ENCODE measurements at regions not wholly inside any gene's neighbourhood (a gene's known extent, or its start where the extent isn't known, plus 50 kb on each side); places are given as distances from the start of the nearest gene placed in this dataset.

DNA sequence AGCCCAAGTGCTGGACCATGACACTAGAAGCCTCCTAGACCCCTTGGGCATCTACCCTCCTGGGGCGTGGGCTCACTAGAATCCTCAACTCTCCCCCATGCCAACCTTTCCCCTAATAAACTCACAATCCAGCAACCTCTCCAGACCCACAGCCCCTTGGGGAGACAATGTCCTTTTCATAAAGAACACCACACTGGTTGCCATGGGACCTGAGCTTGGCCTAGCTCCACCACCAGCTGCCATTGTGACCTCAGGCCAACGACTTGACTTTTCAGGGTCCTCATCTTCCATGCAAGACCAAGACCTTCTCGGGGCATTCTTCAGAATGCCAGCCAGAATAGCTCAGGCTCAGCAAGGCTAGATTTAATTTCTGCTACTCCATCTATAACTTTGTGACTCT is 128.1 kb upstream of the NPAS2 start:
- intact Hi-C loops (cut with DNase I; ENCODE audit: low total_unique reads) = no loop called here
- H3K4me3 ChIP-seq = no peak overlapping the region
- TF ChIP-seq, protein P1, sequence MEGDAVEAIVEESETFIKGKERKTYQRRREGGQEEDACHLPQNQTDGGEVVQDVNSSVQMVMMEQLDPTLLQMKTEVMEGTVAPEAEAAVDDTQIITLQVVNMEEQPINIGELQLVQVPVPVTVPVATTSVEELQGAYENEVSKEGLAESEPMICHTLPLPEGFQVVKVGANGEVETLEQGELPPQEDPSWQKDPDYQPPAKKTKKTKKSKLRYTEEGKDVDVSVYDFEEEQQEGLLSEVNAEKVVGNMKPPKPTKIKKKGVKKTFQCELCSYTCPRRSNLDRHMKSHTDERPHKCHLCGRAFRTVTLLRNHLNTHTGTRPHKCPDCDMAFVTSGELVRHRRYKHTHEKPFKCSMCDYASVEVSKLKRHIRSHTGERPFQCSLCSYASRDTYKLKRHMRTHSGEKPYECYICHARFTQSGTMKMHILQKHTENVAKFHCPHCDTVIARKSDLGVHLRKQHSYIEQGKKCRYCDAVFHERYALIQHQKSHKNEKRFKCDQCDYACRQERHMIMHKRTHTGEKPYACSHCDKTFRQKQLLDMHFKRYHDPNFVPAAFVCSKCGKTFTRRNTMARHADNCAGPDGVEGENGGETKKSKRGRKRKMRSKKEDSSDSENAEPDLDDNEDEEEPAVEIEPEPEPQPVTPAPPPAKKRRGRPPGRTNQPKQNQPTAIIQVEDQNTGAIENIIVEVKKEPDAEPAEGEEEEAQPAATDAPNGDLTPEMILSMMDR (IDR thresholded peaks at IDR 0.05) = no peak
- H3K27me3 ChIP-seq = no peaks in the 10 kb centered on the region
- H3K36me3 ChIP-seq = no peaks in the 10 kb centered on the region
- H3K9me3 ChIP-seq = peaks cover 0 to 19% (median 9%) of the 10 kb centered on the region in 3 donors
- no peak overlapping the region for H3K27ac ChIP-seq
- H3K4me1 ChIP-seq = no peaks in the 10 kb centered on the region
- no peak for DNase-seq

DNA sequence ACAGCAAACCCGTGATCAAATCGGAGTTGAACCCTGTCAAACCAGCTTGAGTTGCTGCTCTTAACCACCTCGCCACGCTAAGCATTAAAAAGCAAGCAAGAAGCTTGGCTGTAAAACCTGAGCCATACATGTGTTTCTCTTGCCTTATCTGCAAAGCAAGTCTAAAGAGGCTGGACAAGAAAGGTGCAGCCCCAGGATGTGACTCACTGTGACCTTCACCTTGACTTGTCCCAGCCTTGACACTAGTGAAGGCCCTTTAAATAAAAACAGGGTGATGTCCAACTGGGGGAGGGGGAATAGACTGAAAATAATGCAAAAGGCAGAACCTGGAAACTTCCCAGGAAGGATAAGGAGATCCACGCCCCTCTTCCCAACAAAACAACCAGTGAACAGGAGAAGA is 127.6 kb upstream of the NPAS2 start:
- H3K27me3 ChIP-seq = no peaks in the 10 kb centered on the region
- H3K9me3 ChIP-seq = peaks cover 0 to 22% (median 9%) of the 10 kb centered on the region in 3 donors
- intact Hi-C loops (cut with DNase I; ENCODE audit: low total_unique reads) = no loop called here
- DNase-seq = no peak
- H3K36me3 ChIP-seq = no peaks in the 10 kb centered on the region
- no peak overlapping the region for H3K4me3 ChIP-seq
- H3K4me1 ChIP-seq = no peaks in the 10 kb centered on the region
- TF ChIP-seq, protein P1 (IDR thresholded peaks at IDR 0.05) = no peak
- H3K27ac ChIP-seq = no peak overlapping the region

DNA sequence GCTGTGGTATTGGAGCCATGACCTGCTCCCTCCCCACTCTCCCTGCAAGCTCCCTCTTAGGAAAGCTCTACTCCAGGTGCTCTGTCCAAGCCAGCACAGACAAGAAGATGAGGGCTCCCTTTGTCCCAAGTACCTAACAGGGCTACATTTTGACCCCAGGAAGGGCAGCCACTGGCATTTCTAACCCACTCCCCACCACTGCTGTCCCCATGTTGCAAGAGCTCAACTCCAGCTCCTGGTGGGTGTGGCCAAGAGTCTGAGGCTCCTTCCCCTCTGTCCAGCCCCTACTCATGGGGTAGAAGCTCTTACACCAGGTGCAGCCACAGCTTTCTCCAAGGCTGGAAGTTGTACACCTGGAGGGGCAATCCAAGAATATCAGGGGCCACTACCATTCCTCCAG is 127.0 kb upstream of the NPAS2 start:
- Histone ChIP-seq H3K4me1 (no peaks in the 10 kb centered on the region), H3K27ac (no peak overlapping the region), H3K4me3 (no peak overlapping the region), H3K9me3 (peaks cover 0 to 22% (median 9%) of the 10 kb centered on the region in 3 donors), H3K27me3 (no peaks in the 10 kb centered on the region), H3K36me3 (no peaks in the 10 kb centered on the region)
- intact Hi-C loops (cut with DNase I; ENCODE audit: low total_unique reads) = no loop called here
- DNase-seq = no peak
- TF ChIP-seq, protein P1 (IDR thresholded peaks at IDR 0.05) = no peak

DNA sequence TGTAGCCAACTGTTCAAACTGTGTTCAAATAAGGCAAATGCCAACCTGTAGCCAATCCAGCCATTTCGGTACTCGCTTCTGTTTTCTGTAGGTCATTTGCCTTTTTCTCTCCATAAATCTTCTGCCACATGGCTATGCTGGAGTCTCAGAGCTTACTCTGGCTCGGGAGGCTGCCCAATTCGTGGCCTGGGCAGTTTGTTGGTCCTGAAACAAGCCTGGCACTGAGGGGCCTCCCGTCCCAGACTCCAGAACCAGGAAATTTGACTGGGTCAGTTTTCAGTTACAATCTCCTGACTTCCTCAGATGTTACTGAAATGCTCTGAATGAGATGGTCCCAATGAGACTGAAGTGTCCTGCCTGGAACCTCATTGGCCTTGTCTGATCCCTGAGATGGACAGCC is 120.8 kb upstream of the NPAS2 start:
- TF ChIP-seq, protein P1 (IDR thresholded peaks at IDR 0.05) = no peak
- intact Hi-C loops (cut with DNase I; ENCODE audit: low total_unique reads) = no loop called here
- no peaks in the 10 kb centered on the region for H3K27me3 ChIP-seq
- H3K36me3 ChIP-seq = no peaks in the 10 kb centered on the region
- no peaks in the 10 kb centered on the region for H3K4me1 ChIP-seq
- no peak for DNase-seq
- no peak overlapping the region for H3K4me3 ChIP-seq
- peaks cover 0 to 22% (median 9%) of the 10 kb centered on the region in 3 donors for H3K9me3 ChIP-seq
- H3K27ac ChIP-seq = no peak overlapping the region

DNA sequence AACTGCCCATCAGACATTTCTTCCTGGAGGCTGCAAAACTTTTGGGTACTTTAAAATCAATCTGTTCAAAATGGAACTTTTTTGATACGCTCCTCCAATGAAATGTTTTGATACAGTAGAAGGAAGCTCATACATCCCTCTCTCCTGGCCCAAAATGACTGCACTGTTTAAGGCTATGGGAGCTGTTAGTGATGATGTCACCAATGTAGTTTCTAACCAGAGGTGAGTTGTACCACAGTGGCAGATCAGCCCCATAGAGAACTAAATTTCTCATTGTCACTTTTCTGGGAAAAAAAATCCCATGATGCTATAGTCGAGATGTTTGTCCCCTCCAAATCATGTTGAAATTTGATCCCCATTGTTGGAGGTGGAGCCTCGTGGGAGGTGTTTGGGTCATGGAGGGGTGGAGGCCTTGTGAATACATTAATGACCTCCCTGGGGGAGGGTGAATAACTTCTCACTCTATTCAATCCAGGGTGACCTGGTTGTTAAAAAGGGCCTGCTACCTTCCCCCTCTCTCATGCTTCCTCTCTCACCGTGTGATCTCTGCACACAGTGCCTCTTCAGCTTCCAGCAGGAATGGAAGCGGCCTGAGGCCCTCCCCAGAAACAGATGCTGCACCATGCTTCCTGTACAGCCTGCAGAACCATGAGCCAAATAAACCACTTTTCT is 117.4 kb upstream of the NPAS2 start:
- Histone ChIP-seq H3K4me3 (no peak overlapping the region), H3K36me3 (no peaks in the 10 kb centered on the region), H3K9me3 (no peaks in the 10 kb centered on the region), H3K4me1 (no peaks in the 10 kb centered on the region), H3K27ac (no peak overlapping the region), H3K27me3 (no peaks in the 10 kb centered on the region)
- intact Hi-C loops (cut with DNase I; ENCODE audit: low total_unique reads) = no loop called here
- DNase-seq = no peak
- TF ChIP-seq, protein P1 (IDR thresholded peaks at IDR 0.05) = no peak

DNA sequence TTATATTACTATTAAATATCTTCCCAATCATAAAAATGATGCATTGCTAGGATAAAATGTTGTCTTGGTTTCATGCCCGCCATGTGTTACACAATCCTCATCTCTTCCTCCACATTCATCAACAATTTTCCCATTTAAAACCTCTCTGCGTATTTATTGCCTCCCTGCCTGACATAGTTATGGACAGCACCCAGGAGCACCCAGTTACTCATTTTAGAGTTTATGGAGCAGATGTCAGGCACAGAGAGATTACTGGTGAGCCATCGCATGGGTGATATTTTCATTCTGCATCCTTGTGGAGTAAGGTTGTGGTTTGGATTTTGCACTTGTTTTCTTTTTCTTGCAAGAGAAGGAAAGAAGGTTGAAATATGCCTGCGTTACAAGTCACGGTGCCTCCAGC is 116.7 kb upstream of the NPAS2 start:
- Histone ChIP-seq H3K27me3 (no peaks in the 10 kb centered on the region), H3K27ac (no peak overlapping the region), H3K9me3 (no peaks in the 10 kb centered on the region), H3K4me1 (no peaks in the 10 kb centered on the region), H3K4me3 (no peak overlapping the region), H3K36me3 (no peaks in the 10 kb centered on the region)
- intact Hi-C loops (cut with DNase I; ENCODE audit: low total_unique reads) = no loop called here
- TF ChIP-seq, protein P1 (IDR thresholded peaks at IDR 0.05) = no peak
- no peak for DNase-seq

Measured in tibial artery (tissue), 4 donors.